Glomerular endothelial cell (primary cell): ENCODE measurements at regions not wholly inside any gene's neighbourhood (a gene's known extent, or its start where the extent isn't known, plus 50 kb on each side); places are given as distances from the start of the nearest gene placed in this dataset.

Experiments
- DNase-seq: peaks from one replicate; pipeline ENCODE4 v3.0.0-alpha.2; 2011; ENCODE audit warnings: low read depth, low spot score; ENCODE audit errors: extremely low read depth

- DNase-seq = no peak
Observed at GRCh38 chr13:83229574-83230305, 652.5 kb downstream of the SLITRK1 start.

- DNase-seq = no peak
Observed at GRCh38 chr13:83223546-83223945, 658.7 kb downstream of the SLITRK1 start.

GRCh38 chr13:83221813-83222241 is 660.4 kb downstream of the SLITRK1 start:
- no peak for DNase-seq

GRCh38 chr13:83221256-83221655 is 661.0 kb downstream of the SLITRK1 start:
- no peak for DNase-seq

- no peak for DNase-seq
Observed at GRCh38 chr13:83220241-83220640, 662.0 kb downstream of the SLITRK1 start.

GRCh38 chr13:83219832-83220231 is 662.4 kb downstream of the SLITRK1 start:
- DNase-seq = no peak

GRCh38 chr13:83216479-83217245 is 665.6 kb downstream of the SLITRK1 start:
- no peak for DNase-seq

GRCh38 chr13:83215627-83216026 is 666.6 kb downstream of the SLITRK1 start:
- no peak for DNase-seq

- DNase-seq = no peak
Observed at GRCh38 chr13:83214452-83214851, 667.8 kb downstream of the SLITRK1 start.

- DNase-seq = no peak
Observed at GRCh38 chr13:83211301-83211700, 671.0 kb downstream of the SLITRK1 start.

- DNase-seq = no peak
Observed at GRCh38 chr13:83204886-83205285, 677.4 kb downstream of the SLITRK1 start.

GRCh38 chr13:83201506-83201905 is 680.8 kb downstream of the SLITRK1 start:
- no peak for DNase-seq

GRCh38 chr13:83197316-83197715 is 685.0 kb downstream of the SLITRK1 start:
- DNase-seq = no peak

GRCh38 chr13:83190020-83190419 is 692.3 kb downstream of the SLITRK1 start:
- no peak for DNase-seq

GRCh38 chr13:83184819-83185218 is 697.5 kb downstream of the SLITRK1 start:
- DNase-seq = no peak

- no peak for DNase-seq
Observed at GRCh38 chr13:83184150-83184475, 698.2 kb downstream of the SLITRK1 start.

- no peak for DNase-seq
Observed at GRCh38 chr13:83183439-83184149, 698.7 kb downstream of the SLITRK1 start.

GRCh38 chr13:83182845-83183244 is 699.4 kb downstream of the SLITRK1 start:
- no peak for DNase-seq

- DNase-seq = no peak
Observed at GRCh38 chr13:83178008-83178407, 704.3 kb downstream of the SLITRK1 start.

- DNase-seq = no peak
Observed at GRCh38 chr13:83168590-83168989, 713.7 kb downstream of the SLITRK1 start.

- no peak for DNase-seq
Observed at GRCh38 chr13:83167203-83167602, 715.1 kb downstream of the SLITRK1 start.

GRCh38 chr13:83166550-83166949 is 715.7 kb downstream of the SLITRK1 start:
- DNase-seq = no peak
